Spleen (tissue), 11 donors: ENCODE measurements at regions not wholly inside any gene's neighbourhood (a gene's known extent, or its start where the extent isn't known, plus 50 kb on each side); places are given as distances from the start of the nearest gene placed in this dataset.

Experiments used
- DNase-seq: peaks from one replicate; pipeline ENCODE4 v3.0.0-alpha.2; 2020
- H3K27ac ChIP-seq, 8 donors: fragments of 200-600 bp; sonication (generic) in 7 of 8; 1 replicate in 4 of 8; 2 replicates in 4 of 8; pipeline versions ENCODE4 v1.5.0 to v1.8.0; 2016 to 2021; ENCODE audit warnings: inconsistent platforms in 4 of 8, mild to moderate bottlenecking in 4 of 8, moderate library complexity in 1 of 8
- H3K27me3 ChIP-seq, 7 donors: fragments of 200-600 bp; sonication (generic) in 6 of 7; replicated peaks in 1 of 7; 1 replicate in 4 of 7; 2 replicates in 3 of 7; pipeline versions ENCODE4 v1.5.0 to v1.8.0; 2016 to 2021; ENCODE audit warnings: inconsistent platforms in 3 of 7, mild to moderate bottlenecking in 1 of 7
- H3K36me3 ChIP-seq, 6 donors: fragments of 200-600 bp; sonication (generic) in 5 of 6; 1 replicate in 4 of 6; 2 replicates in 2 of 6; pipeline versions ENCODE4 v1.5.0 to v1.8.0; 2016 to 2021; ENCODE audit warnings: inconsistent platforms in 2 of 6
- H3K4me1 ChIP-seq, 6 donors: fragments of 200-600 bp; sonication (generic) in 5 of 6; 1 replicate in 3 of 6; 2 replicates in 3 of 6; pipeline versions ENCODE4 v1.5.0 to v1.8.0; 2016 to 2021; ENCODE audit warnings: inconsistent platforms in 3 of 6
- H3K4me3 ChIP-seq, 8 donors: fragments of 200-600 bp; sonication (generic) in 7 of 8; 1 replicate in 4 of 8; 2 replicates in 4 of 8; pipeline versions ENCODE4 v1.5.0 to v1.8.0; 2016 to 2021; ENCODE audit warnings: inconsistent platforms in 4 of 8, mild to moderate bottlenecking in 4 of 8, moderate library complexity in 2 of 8
- H3K9me3 ChIP-seq, 8 donors: fragments of 200-600 bp; sonication (generic) in 7 of 8; 1 replicate in 4 of 8; 2 replicates in 4 of 8; pipeline versions ENCODE4 v1.5.0 to v1.8.0; 2016 to 2021; ENCODE audit warnings: inconsistent platforms in 4 of 8
- POLR2A ChIP-seq, 3 donors: fragments of 450-650 bp; IDR thresholded peaks; one replicate each; pipeline ENCODE4 v1.5.1; 2017; ENCODE audit warnings: antibody characterized with exemption in 3 of 3, mild to moderate bottlenecking in 1 of 3
- POLR2AphosphoS5 ChIP-seq, 3 donors: sonication (generic); formaldehyde crosslinking; IDR thresholded peaks; one replicate each; pipeline ENCODE4 v1.5.1; 2017; ENCODE audit warnings: antibody characterized with exemption in 3 of 3
- WGBS, 5 donors: extraction: QIAGEN DNeasy Blood & Tissue Kit in 3 of 5; methylation state at CpG; one replicate each; pipeline versions ENCODE4 v1.1.5 to v1.1.7; 2013 to 2018; 5-methylcytosine and 5-hydroxymethylcytosine counted together
- intact Hi-C: fragments of 100-400 bp; cut with DNase I; formaldehyde crosslinking; loops from one replicate; pipeline ENCODE4 v1.15.0; 2023; ENCODE audit warnings: low total_unique reads
- TF ChIP-seq, protein P1 (sequence below), 11 experiments: fragments of 200-600 bp in 7 of 11; fragments of 450-650 bp in 4 of 11; sonication (generic) in 4 of 11; IDR thresholded peaks in 8 of 11; conservative IDR thresholded peaks in 3 of 11; 1 replicate in 7 of 11; 2 replicates in 4 of 11; pipeline versions ENCODE4 v1.4.0 to v1.8.0; 2016 to 2021; ENCODE audit warnings: antibody characterized with exemption in 11 of 11, inconsistent platforms in 4 of 11, mild to moderate bottlenecking in 1 of 11
- donor health status: healthy with polysubstance abuse.
- donor health status: DM: no; HTN: no; CAD: no; lungs with moderate emphysema.
- donor health status: DM: no; HTN: no; CAD: no.
- donor health status: Bipolar disorder and iron deficiency.
- donor health status: healthy.
- donor health status: DM: no; HTN: no; CAD: no.
- donor health status: DM: yes; HTN: yes; CAD: no.

DNA sequence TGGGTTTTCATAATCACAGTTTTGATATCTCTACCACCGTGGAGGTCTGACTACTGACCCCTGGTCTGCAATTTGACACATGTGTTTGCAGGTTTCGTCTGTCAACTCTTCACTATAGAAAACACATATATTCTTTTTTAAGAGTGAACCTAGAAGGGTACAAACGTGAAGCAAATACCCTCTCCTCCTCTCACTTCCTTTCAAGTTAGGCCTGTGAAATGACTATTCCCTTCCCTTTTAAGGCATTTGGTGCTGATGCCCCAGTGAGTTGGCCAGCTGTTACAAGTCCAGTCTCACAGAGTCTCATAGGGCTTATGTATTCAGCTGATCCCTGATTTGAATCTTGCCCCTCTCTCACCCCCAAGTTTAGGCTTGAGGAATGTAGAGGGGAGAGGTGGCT is 742.0 kb upstream of the IGFBP3 start:
- no peaks in the 10 kb centered on the region for H3K36me3 ChIP-seq
- WGBS, 5 donors = 47 to 74% (median 68%) methylated on average over 3 of the region's 3 CpGs
- DNase-seq = no peak

DNA sequence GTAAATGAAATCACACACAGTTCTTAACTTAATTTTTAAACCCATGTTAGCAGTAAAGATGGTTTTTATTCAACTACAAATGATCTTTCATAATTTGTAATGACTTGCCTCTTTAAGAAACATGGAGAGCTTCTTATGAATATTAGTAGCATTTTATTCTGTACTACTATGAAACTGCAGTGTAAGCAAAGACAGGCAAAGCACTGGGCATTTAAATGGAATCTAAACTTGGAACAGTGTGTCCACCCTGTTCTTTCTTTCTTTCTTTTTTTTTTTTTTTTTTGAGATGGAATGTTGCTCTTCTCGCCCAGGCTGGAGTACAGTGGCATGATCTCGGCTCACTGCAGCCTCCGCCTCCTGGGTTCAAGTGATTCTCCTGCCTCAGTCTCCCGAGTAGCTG is 740.4 kb upstream of the IGFBP3 start:
- WGBS, 5 donors = 70 to 88% (median 78%) methylated on average over 4 of the region's 4 CpGs
- TF ChIP-seq POLR2AphosphoS5 (IDR thresholded peaks at IDR 0.05) (no peak), POLR2A (IDR thresholded peaks at IDR 0.05) (no peak)
- TF ChIP-seq, protein P1, sequence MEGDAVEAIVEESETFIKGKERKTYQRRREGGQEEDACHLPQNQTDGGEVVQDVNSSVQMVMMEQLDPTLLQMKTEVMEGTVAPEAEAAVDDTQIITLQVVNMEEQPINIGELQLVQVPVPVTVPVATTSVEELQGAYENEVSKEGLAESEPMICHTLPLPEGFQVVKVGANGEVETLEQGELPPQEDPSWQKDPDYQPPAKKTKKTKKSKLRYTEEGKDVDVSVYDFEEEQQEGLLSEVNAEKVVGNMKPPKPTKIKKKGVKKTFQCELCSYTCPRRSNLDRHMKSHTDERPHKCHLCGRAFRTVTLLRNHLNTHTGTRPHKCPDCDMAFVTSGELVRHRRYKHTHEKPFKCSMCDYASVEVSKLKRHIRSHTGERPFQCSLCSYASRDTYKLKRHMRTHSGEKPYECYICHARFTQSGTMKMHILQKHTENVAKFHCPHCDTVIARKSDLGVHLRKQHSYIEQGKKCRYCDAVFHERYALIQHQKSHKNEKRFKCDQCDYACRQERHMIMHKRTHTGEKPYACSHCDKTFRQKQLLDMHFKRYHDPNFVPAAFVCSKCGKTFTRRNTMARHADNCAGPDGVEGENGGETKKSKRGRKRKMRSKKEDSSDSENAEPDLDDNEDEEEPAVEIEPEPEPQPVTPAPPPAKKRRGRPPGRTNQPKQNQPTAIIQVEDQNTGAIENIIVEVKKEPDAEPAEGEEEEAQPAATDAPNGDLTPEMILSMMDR (IDR thresholded peaks at IDR 0.05 in 8 of 11, conservative IDR thresholded peaks at IDR 0.05 in 3 of 11) = no peak

More for the DNA sequence above, 742.0 kb upstream of the IGFBP3 start:
- no peaks in the 10 kb centered on the region for H3K4me1 ChIP-seq
- TF ChIP-seq POLR2A (IDR thresholded peaks at IDR 0.05) (no peak), POLR2AphosphoS5 (IDR thresholded peaks at IDR 0.05) (no peak)
- TF ChIP-seq, protein P1 (IDR thresholded peaks at IDR 0.05 in 8 of 11, conservative IDR thresholded peaks at IDR 0.05 in 3 of 11) = no peak
- H3K9me3 ChIP-seq = peaks cover 0 to 10% (median 0%) of the 10 kb centered on the region in 8 donors
- no peak overlapping the region for H3K4me3 ChIP-seq
- H3K27ac ChIP-seq = no peak overlapping the region
- intact Hi-C loops = no loop called here
- no peaks in the 10 kb centered on the region for H3K27me3 ChIP-seq

DNA sequence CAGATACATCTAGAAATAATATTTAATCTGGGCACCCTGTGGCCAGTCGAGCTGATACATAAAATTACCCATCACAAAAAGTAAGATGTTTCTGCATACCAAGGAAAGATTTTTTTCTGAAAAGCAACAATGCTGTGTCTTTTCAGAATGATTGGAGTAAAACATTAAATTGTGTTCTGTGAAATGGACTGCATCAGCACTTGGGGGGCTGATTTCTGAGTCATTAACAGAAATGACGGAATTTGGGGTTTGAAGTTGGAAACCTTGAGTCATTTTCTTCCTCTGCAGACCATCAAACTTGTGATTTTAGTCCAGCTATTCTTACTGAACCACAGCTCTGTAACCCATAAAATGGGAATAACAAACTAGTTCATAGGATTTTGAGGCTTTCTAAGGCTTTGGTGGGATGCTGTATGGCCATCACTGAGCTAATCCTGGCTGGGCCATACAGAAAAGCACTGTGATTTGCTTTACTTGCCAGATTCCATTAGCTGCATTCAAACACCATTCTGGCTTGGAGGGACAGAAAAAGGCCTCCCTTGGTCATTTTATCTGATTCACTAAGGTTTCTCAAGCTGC is 739.4 kb upstream of the IGFBP3 start:
- no peak for DNase-seq
- Histone ChIP-seq H3K27me3 (no peaks in the 10 kb centered on the region), H3K9me3 (peaks cover 0 to 8% (median 0%) of the 10 kb centered on the region in 8 donors), H3K27ac (no peak overlapping the region), H3K4me1 (no peaks in the 10 kb centered on the region), H3K4me3 (no peak overlapping the region), H3K36me3 (no peaks in the 10 kb centered on the region)
- TF ChIP-seq POLR2AphosphoS5 (IDR thresholded peaks at IDR 0.05) (no peak), POLR2A (IDR thresholded peaks at IDR 0.05) (no peak)
- TF ChIP-seq, protein P1 (IDR thresholded peaks at IDR 0.05 in 8 of 11, conservative IDR thresholded peaks at IDR 0.05 in 3 of 11) = no peak
- intact Hi-C loops = no loop called here
- WGBS, 5 donors = 73 to 94% (median 85%) methylated on average over 2 of the region's 2 CpGs

More for the DNA sequence above, 740.4 kb upstream of the IGFBP3 start:
- intact Hi-C loops = no loop called here
- no peaks in the 10 kb centered on the region for H3K36me3 ChIP-seq
- no peaks in the 10 kb centered on the region for H3K4me1 ChIP-seq
- no peak overlapping the region for H3K27ac ChIP-seq
- no peak for DNase-seq
- H3K27me3 ChIP-seq = no peaks in the 10 kb centered on the region
- peaks cover 0 to 6% (median 0%) of the 10 kb centered on the region in 8 donors for H3K9me3 ChIP-seq
- H3K4me3 ChIP-seq = no peak overlapping the region

DNA sequence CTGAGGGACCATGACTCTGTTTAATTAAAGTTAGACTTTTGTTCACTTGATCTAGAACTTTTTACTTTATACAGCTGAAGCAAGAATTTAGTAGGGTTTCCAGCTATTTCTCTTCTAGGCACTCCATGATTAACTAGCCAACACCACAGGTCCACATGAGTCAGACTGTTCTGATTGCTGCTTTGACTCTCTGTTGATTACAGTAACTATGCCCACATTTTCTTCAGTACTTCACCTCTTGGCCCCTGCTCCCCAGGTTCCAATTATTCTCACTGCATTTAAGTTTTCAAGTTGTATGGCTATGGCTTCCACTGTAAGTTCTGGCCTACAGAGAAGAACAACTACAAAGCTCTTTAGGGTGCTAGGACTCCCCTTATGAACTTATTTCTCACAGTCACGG is 737.2 kb upstream of the IGFBP3 start:
- TF ChIP-seq, protein P1 (IDR thresholded peaks at IDR 0.05 in 8 of 11, conservative IDR thresholded peaks at IDR 0.05 in 3 of 11) = no peak
- no peak for TF ChIP-seq POLR2A (IDR thresholded peaks at IDR 0.05)
- no peak for TF ChIP-seq POLR2AphosphoS5 (IDR thresholded peaks at IDR 0.05)
- 75 to 89% (median 84%) methylated on average over 1 of the region's 1 CpG for WGBS, 5 donors

More for the DNA sequence above, 737.2 kb upstream of the IGFBP3 start:
- Histone ChIP-seq H3K4me1 (no peaks in the 10 kb centered on the region), H3K9me3 (peaks cover 0 to 19% (median 0%) of the 10 kb centered on the region in 8 donors), H3K27ac (no peak overlapping the region), H3K4me3 (no peak overlapping the region), H3K27me3 (no peaks in the 10 kb centered on the region), H3K36me3 (no peaks in the 10 kb centered on the region)
- no peak for DNase-seq
- intact Hi-C loops = no loop called here
